ENCODE measurements at regions not wholly inside any gene's neighbourhood (a gene's known extent, or its start where the extent isn't known, plus 50 kb on each side); places are given as distances from the start of the nearest gene placed in this dataset.

- H3K4me3 ChIP-seq (ENCODE audit: low read depth, low read length), result no peak overlapping the region
- no peak for DNase-seq (ENCODE audit: low read depth)
- TF ChIP-seq CTCF (IDR thresholded peaks at IDR 0.05; ENCODE audit: low read depth, low read length) (no peak), POLR2A (IDR thresholded peaks at IDR 0.05; ENCODE audit: extremely low read depth, insufficient read length) (no peak), MYC (IDR thresholded peaks at IDR 0.05; ENCODE audit: low read depth, low read length) (no peak)
- TF ChIP-seq, protein P1, sequence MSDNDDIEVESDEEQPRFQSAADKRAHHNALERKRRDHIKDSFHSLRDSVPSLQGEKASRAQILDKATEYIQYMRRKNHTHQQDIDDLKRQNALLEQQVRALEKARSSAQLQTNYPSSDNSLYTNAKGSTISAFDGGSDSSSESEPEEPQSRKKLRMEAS (IDR thresholded peaks at IDR 0.05; ENCODE audit: low read depth, low read length), result no peak
These were observed 154.1 kb upstream of the ZSWIM2 start for GRCh38 chr2:187003038-187003554.

- no peak for DNase-seq (ENCODE audit: low read depth)
- TF ChIP-seq, protein P1 (IDR thresholded peaks at IDR 0.05; ENCODE audit: low read depth, low read length), result no peak
- TF ChIP-seq POLR2A (IDR thresholded peaks at IDR 0.05; ENCODE audit: extremely low read depth, insufficient read length) (no peak), MYC (IDR thresholded peaks at IDR 0.05; ENCODE audit: low read depth, low read length) (no peak), CTCF (IDR thresholded peaks at IDR 0.05; ENCODE audit: low read depth, low read length) (no peak)
- H3K4me3 ChIP-seq (ENCODE audit: low read depth, low read length), result no peak overlapping the region
These were observed 153.3 kb upstream of the ZSWIM2 start for GRCh38 chr2:187002242-187002641.

- H3K4me3 ChIP-seq (ENCODE audit: low read depth, low read length), result no peak overlapping the region
- no peak for DNase-seq (ENCODE audit: low read depth)
- no peak for TF ChIP-seq POLR2A (IDR thresholded peaks at IDR 0.05; ENCODE audit: extremely low read depth, insufficient read length)
- TF ChIP-seq MYC (IDR thresholded peaks at IDR 0.05; ENCODE audit: low read depth, low read length), result no peak
- TF ChIP-seq, protein P1 (IDR thresholded peaks at IDR 0.05; ENCODE audit: low read depth, low read length), result no peak
- TF ChIP-seq CTCF (IDR thresholded peaks at IDR 0.05; ENCODE audit: low read depth, low read length), result no peak
These were observed 152.3 kb upstream of the ZSWIM2 start for GRCh38 chr2:187001248-187001647.

- H3K4me3 ChIP-seq (ENCODE audit: low read depth, low read length), result no peak overlapping the region
- TF ChIP-seq CTCF (IDR thresholded peaks at IDR 0.05; ENCODE audit: low read depth, low read length) (no peak), POLR2A (IDR thresholded peaks at IDR 0.05; ENCODE audit: extremely low read depth, insufficient read length) (no peak), MYC (IDR thresholded peaks at IDR 0.05; ENCODE audit: low read depth, low read length) (no peak)
- TF ChIP-seq, protein P1 (IDR thresholded peaks at IDR 0.05; ENCODE audit: low read depth, low read length), result no peak
- DNase-seq (ENCODE audit: low read depth), result no peak
These were observed 146.1 kb upstream of the ZSWIM2 start for GRCh38 chr2:186995092-186995491.

DNA sequence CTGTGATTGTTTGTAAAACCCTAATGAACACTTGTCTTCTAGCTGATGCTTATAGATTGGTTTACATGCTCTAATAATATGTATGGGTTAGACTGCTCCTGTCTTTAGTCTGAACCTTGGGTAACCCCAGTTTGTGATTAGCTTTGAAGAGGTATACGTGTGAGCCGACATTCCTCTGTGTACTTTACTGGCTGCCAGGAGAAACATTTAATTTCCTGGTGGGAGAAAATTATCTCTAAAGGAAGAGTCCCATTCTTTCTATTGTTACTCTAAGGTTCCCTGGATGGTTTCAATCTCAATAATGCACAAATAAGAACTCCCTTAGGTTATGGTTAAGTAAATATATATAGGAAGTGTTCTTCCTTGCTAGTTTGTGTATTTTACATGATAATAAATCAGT, 143.6 kb upstream of the ZSWIM2 start:
- DNase-seq (ENCODE audit: low read depth), result no peak
- TF ChIP-seq POLR2A (IDR thresholded peaks at IDR 0.05; ENCODE audit: extremely low read depth, insufficient read length) (no peak), MYC (IDR thresholded peaks at IDR 0.05; ENCODE audit: low read depth, low read length) (no peak)
- TF ChIP-seq, protein P1 (IDR thresholded peaks at IDR 0.05; ENCODE audit: low read depth, low read length), result no peak
- no peak overlapping the region for H3K4me3 ChIP-seq (ENCODE audit: low read depth, low read length)

DNA sequence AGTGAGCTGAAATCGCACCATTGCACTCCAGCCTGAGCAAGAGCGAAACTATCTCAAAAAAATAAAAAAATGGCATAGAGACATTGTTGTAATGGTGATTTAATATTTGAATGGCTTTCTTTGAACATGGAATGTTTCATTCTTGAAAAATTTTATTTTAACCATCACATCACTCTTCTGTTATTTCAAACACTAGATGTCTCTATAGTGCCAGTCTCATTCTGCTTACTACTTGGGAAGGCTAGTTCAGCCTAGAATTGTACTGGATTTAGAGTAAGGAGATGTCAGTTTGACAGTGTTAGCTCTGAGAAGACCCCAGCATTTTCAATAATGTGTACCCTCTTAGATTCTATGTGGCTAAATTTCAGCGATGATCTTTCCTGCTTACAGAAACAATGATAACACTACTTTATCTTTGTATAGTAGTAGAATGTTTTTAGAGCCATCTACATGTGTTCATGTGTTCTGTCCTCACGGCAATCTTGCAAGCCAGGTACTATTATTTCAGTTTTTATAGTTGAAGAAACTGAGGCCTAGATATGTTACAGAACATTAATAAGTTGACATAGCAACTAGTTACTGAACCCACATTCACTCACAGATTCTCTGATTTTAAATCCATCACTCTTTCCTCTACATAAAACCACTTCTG, 142.9 kb upstream of the ZSWIM2 start:
- DNase-seq (ENCODE audit: low read depth), result no peak
- no peak overlapping the region for H3K4me3 ChIP-seq (ENCODE audit: low read depth, low read length)
- TF ChIP-seq, protein P1 (IDR thresholded peaks at IDR 0.05; ENCODE audit: low read depth, low read length), result no peak
- TF ChIP-seq MYC (IDR thresholded peaks at IDR 0.05; ENCODE audit: low read depth, low read length) (no peak), CTCF (IDR thresholded peaks at IDR 0.05; ENCODE audit: low read depth, low read length) (no peak), POLR2A (IDR thresholded peaks at IDR 0.05; ENCODE audit: extremely low read depth, insufficient read length) (no peak)

Measured in NB4 (cell line).